COLO668 (cell line): ENCODE measurements at regions not wholly inside any gene's neighbourhood (a gene's known extent, or its start where the extent isn't known, plus 50 kb on each side); places are given as distances from the start of the nearest gene placed in this dataset.

Source experiments
- DNase-seq: peaks from one replicate; lab custom pipeline; 2025; ENCODE audit not compliant: unreplicated experiment; lab: John Stamatoyannopoulos, UW

GRCh38 chr2:611519-611918 is 65.7 kb downstream of the TMEM18 start:
- DNase-seq, result no peak

- no peak for DNase-seq
Observed at GRCh38 chr2:610491-610890, 66.7 kb downstream of the TMEM18 start.

DNA sequence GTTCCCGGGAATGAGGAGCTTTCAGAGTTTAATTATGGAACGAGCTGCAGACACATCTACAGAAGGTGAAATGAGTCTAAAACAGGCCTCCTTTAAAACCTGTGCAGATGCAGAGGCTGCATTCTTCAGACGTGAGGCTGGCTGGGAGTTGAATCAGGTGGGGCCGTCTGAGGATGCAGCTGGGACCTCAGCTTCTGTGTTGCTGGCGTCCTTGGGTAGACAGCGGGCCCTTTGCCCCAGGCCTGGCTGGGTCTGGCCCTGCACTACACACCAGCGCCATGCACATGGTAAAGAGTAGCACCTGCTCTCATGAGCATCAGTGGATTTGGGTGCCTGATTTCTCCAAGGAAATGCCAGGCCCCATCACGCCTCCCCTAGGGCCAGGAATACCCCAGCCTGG is 67.3 kb downstream of the TMEM18 start:
- no peak for DNase-seq

- DNase-seq, result no peak
Observed at GRCh38 chr2:609449-609848, 67.8 kb downstream of the TMEM18 start.

DNA sequence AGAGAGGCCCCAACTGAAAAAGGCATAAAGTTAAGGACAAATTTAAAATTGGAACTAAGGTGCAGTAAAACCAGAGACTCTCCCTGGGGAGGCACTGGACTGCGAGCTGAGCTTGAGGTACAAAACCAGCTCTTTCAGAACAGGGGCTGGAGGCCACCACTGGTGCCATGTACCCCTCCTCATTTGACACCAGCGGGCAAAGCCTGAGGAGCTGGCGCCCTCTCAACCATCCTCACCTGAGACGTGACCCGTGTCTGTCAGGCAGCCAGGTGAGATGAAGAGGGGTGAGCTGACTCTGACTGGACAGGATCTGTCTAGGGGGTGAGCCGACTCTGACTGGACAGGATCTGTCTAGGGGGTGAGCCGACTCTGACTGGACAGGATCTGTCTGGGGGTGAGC is 68.5 kb downstream of the TMEM18 start:
- no peak for DNase-seq

DNA sequence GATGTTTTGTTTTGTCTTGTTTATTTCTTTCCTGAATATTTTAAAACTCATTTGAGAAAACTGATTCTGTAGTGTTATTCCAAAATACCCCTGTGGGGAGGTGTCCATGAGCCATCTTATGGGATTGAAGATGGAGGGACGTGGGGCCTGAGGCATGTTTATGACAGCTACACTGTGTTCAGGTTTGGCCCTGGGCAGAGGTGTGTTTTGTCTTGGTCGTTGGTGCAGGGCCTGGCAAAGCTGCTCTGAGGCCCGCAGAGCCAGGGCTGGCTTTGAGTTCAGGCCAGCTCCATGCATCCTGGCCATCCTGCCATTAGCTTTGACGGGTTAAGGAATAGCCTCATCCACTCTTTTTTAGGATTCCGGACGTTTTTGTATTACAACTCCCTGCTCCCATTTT is 68.9 kb downstream of the TMEM18 start:
- DNase-seq, result no peak

- DNase-seq, result no peak
Observed at GRCh38 chr2:607709-608108, 69.5 kb downstream of the TMEM18 start.

- no peak for DNase-seq
Observed at GRCh38 chr2:607172-607571, 70.0 kb downstream of the TMEM18 start.

DNA sequence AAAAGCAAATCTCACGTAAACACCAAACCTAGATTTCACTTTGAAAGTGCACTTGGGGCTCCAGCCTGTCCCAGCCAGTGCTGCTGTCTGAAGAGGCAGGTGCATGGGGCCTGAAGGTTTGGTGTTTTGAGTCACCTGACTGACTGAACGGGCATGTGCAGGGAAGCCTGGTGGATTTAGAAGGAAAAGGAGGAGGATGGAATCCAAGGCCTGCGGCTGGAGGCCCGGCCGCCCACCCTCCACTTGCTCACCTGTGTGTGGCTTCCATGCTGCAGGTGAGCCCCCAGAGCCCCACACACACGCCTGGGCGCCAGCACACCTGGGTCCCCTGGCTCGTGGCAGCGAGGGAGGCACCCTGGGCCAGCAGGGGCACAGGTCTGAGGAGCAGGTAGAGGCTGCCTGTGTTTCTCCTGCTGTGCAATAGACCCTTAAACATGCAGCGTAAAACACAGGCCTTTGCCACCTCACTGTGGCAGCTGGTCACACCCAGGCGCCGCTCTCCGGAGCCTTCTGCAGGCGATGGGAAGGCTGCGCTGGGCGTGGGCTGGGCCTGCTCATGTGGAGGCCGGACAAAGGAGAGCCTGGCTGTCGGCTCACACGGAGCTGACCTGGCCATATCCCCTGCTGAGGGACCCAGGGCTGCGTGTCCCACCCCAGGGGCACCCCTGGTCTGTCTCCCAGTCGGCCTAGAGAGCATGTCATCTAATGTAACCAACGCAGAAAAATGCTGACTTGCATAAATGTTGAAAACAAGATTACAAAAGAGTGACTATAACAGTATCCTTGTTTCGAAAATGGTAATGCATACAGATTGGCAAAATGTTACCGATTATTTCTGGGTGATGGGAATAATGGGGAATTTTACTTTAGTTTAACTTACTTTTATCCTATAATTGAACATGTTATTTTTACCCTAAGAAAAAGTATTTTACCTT is 71.3 kb downstream of the TMEM18 start:
- no peak for DNase-seq

GRCh38 chr2:604854-605524 is 72.2 kb downstream of the TMEM18 start:
- DNase-seq, result no peak

- DNase-seq, result no peak
Observed at GRCh38 chr2:604385-604784, 72.8 kb downstream of the TMEM18 start.

GRCh38 chr2:603869-604268 is 73.3 kb downstream of the TMEM18 start:
- no peak for DNase-seq

- DNase-seq, result no peak
Observed at GRCh38 chr2:603427-603826, 73.8 kb downstream of the TMEM18 start.

- no peak for DNase-seq
Observed at GRCh38 chr2:602571-603359, 74.4 kb downstream of the TMEM18 start.

- DNase-seq, result no peak
Observed at GRCh38 chr2:601806-602455, 75.3 kb downstream of the TMEM18 start.

GRCh38 chr2:601387-601698 is 75.9 kb downstream of the TMEM18 start:
- DNase-seq, result no peak

- no peak for DNase-seq
Observed at GRCh38 chr2:600542-601386, 76.4 kb downstream of the TMEM18 start.

DNA sequence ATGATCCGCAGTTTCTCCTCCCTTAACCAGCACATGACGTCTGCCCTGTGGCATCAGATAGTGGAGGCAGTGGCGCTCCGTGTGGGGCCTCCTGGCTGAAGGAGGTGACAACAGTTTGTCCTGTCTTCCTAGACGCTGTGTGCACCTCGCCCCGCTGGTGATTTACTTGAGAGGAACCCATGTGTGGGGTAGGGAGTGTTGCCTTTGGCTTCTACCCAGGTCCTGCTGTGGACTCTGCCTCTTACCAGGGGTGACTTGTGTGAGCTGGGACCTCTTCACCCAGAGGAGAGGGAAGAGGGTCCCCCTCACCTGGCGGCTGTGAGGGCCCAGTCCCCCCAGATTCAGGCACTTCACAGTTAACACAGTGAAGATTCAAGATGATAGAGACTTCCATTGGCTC is 77.6 kb downstream of the TMEM18 start:
- DNase-seq, result no peak

- DNase-seq, result no peak
Observed at GRCh38 chr2:598058-598802, 79.0 kb downstream of the TMEM18 start.
